SK-N-MC (cell line): ENCODE measurements at regions not wholly inside any gene's neighbourhood (a gene's known extent, or its start where the extent isn't known, plus 50 kb on each side); places are given as distances from the start of the nearest gene placed in this dataset.

Experiments
- EZH2 ChIP-seq: fragments of 200-600 bp; sonication (generic); IDR thresholded peaks from one replicate; pipeline ENCODE4 v1.6.1; 2017; ENCODE audit warnings: antibody characterized with exemption
- POLR2AphosphoS5 ChIP-seq: IDR thresholded peaks from 2 replicates; pipeline ENCODE4 v1.6.1; 2012; ENCODE audit warnings: mild to moderate bottlenecking, low read depth, low read length, borderline replicate concordance

DNA sequence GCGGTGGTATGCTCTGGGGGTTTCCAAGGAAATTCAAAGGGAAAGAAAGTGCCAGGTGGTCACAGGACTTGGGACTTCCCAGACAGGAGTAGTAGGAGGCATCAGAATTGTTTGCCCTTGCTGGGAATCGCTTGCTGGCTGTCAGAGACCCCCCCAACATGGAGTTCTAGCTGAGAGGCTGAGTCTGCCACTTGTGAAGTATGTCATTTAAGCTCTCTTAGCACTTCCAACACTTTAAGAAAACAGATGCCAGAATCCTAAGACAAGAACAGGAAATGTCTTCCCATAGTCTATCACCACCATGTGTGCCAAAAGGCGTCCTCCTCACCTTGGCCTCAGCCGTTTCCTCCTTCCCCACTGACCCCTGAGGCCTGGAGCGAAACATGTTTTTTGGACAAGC is 193.8 kb upstream of the IRX3 start:
- TF ChIP-seq POLR2AphosphoS5 (no peak), EZH2 (no peak)
